ENCODE measurements at regions not wholly inside any gene's neighbourhood (a gene's known extent, or its start where the extent isn't known, plus 50 kb on each side); places are given as distances from the start of the nearest gene placed in this dataset.

DNA sequence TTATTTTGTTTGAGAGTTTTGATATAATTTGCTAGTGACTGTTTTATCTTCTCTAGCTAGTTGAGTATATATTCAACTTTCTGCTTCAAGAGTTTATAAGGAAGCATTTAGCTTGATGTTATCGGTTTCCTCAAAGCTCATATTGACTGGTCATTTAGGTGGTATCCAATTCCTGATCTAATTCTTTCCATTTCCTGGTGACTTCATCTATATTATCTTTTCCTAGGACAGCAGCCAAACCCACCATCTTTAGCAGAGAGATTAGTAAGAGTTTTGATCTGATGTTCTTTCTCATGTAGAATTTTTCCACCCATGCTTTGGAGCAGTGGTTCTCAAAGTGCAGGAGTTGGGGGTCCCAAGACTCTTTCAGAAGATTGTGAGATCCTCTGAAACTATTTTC is 148.6 kb upstream of the STT3B start:
- no peak for DNase-seq (ENCODE audit: low read depth)

DNA sequence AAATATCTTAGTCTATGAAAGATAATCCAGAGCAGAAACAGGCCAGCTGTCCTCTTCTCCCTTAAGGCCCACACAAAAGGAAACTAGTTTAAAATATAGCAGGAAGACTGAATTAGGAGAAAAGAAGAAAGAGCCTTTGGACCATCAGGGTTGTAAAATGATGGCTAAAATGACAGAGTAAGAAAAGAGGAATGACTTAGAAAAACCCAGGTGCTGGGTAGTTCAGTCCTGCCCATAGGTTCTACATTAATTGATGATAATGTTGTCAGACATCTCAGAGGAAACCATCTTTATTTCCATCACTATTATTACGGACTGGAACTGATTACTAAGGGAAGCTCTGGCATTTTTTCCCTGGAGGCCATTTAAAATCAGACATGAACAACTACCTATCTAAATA is 142.8 kb upstream of the STT3B start:
- DNase-seq (ENCODE audit: low read depth): no peak

DNA sequence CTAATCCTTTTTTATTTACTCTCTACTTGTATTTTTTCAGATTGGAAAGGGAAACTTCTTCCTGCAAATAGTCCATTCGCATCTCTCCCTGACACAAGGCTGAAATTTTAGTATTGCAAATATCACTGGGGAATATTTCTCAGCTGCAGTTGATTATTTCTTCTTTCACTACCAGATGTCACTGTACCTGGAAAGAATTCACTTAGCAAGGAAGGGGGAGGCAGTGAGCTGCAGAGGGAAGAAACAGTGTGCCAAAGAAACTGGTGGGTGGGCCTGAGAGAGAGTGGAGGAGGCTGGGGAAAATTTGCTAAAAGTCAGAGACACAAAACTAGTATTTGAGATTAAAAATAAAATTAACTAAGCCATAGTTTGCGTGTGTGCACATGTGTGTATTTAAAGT is 142.3 kb upstream of the STT3B start:
- DNase-seq (ENCODE audit: low read depth): no peak

DNA sequence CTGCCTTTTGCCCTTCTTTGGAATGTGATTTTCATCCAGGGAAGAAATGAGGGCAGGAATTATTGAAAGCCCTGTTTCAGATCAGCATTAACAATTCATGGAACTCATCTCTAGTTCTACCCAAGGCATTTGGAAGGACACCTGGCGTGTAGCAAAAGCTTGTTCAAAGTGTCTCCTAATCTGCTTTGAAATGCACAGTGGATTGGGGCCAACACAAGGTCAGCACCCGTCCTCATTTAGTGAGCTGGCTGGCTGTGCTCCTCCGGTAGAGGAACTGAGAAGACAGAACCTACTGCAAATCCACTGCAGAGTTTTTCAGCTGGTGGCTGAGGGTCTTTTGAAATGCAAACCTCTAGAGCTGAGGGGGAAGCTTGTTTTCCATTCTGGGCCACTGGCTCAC is 141.6 kb upstream of the STT3B start:
- no peak for DNase-seq (ENCODE audit: low read depth)

DNA sequence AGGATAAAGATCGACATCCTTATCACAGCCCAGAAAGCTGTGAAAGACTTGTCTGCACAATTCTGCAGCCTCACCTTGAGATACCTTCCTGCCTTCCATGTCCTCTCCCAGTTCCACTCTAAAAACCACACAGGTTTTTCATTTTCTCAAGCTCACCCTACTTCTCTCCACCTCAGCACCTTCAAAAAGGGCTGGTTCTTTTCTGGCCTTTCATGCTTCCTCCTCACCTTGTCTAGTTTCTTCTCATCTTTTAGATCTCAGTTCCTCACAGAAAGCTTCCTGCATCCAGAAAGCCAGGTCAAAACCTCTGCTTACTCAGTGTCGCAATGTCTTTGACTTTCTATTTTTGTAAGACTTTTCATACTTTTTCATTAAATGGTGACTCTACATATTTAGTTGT is 140.2 kb upstream of the STT3B start:
- no peak for DNase-seq (ENCODE audit: low read depth)

DNA sequence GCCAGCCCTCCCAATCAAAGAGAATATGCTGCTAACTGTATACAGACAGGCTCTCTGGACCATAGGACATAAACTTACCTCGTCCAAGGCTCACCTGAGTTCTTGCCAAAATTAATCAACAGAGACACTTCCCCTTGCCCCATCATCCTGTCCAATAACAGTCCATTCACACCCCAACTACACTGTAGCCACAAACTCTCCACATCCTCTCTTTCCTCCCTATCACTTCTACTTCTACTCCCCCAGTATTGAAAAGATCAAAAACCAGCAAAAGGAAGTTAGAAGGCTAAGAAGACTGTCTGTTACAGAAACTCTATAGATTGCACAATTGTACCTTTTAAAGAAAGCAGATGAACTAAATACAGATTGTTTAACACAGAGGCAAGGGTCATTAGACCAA is 133.5 kb upstream of the STT3B start:
- DNase-seq (ENCODE audit: low read depth): no peak

DNA sequence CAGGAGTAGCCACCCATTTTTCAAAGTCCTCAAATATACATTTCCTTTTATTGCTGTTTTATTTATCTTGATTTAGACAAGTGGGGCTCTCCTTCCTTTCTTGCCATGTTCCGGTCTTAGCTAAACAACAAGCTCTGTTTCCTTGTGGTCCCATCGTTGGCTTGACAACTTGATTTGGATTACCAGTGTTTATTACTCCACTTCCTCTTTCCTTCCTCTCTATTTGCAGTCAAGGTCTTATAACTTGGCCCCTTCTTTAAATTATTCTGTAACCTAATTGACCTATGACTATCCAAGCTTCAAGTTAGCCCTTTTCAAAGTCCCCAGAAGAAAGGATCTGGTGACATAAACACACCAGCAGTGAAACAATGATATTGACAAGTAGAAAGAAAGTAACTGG is 130.6 kb upstream of the STT3B start:
- no peak for DNase-seq (ENCODE audit: low read depth)

DNA sequence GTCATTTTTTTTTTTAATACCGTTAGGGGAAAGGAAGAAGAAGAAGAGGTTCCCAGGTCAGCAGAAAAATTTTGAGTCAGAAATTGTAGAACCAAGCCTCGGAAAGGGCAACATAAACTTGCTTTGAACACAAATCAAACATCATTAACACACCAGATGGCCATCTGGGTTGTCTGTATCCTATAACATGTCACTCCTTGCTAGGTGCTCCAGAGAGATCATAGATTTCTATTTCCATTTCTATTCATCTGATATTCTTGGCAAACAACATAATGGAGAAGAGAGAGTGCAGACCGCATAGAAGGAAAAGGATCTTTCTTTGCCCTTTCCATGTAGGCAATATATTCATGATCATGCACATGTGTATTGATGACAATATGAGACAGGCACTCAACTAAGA is 129.5 kb upstream of the STT3B start:
- DNase-seq (ENCODE audit: low read depth): no peak

DNA sequence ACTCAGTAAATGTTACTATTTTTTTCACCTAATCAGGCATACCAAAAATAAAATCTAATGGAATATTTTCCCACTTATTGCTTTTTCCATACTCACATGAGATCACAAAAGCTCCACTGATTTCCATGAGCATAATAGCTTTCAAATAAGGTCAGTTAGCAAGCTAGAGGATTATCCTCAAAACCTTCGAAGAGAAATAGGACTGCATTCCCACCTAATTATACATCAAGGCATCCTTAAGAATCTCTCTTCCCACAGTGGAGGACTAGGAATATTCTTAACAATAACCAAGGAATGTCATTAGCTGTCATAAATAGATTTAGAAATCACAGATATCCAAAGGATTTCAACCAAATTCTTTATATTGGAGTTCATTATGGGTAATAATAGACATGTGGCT is 127.9 kb upstream of the STT3B start:
- DNase-seq (ENCODE audit: low read depth): no peak

DNA sequence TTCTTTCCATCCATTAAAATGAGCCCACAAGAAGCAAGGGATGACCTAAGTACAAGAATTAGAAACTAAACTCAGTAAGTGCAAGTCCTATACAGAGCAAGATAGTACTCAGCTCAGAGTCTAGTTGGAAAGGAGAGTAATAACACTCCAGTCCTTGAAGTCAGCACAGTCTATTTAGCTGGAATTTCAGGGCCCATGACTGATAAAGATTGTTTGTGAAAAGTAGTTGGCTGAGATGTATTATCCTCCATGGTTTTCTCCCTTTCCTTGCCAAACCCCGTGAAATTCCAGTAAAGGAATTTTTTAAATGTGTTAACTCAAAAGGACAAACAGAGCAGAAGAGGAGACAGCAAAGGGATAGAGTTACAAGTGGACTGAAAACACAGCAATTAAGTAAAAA is 127.2 kb upstream of the STT3B start:
- no peak for DNase-seq (ENCODE audit: low read depth)

DNA sequence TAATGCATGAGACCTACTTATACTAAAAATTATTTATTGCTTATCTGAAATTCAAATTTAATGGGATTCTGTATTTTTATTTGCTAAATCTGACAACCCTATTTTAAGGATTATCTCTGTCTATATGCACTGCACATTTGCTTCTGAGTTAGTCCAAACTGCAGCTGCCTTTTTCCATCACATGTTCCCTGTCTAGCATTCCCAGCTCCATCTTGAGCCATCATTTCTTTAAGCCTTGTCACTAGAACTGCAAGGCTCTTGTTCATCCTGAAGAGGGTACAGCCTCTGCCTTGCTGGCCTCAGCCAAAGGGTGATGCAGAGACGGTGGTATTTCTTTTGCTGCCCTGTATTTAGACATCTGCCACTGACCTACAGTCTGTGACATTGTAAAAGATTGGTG is 125.8 kb upstream of the STT3B start:
- no peak for DNase-seq (ENCODE audit: low read depth)

DNA sequence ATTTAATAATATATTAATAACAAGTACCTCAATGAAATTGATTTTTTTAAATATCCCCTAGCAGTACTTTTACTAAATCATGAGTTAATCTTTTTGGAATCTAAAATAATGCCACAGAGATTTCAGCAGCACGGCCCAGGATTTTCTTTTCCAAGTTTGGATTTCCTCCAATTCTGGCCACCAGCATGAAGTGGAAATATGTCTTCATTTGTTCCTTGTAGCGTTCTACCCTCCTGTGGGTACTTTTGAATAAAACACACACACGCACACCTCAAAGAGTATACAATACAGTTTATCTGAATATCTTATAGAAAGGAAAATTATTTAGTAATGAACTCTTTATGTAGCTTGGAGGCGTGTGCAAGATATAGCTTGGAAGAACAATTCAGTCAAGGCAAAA is 125.1 kb upstream of the STT3B start:
- no peak for DNase-seq (ENCODE audit: low read depth)

DNA sequence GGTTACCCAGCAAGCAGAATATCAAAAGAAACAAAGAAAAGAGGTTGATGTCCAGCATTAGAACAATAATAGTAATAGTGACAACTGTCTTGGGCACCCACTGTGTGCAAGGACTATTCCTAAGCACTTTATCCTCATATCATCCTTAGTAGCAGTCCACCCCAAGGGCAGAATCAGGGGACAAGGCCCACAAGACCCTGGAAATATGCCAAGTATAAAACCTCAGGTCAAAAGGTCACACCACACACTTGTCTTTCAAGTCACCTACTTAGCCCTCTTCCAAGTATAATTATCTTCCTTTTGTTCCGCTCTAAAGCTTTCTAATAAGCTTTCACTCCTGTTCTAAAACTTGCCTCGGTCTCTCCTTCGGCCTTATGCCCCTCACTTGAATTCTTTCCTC is 124.0 kb upstream of the STT3B start:
- DNase-seq (ENCODE audit: low read depth): no peak

DNA sequence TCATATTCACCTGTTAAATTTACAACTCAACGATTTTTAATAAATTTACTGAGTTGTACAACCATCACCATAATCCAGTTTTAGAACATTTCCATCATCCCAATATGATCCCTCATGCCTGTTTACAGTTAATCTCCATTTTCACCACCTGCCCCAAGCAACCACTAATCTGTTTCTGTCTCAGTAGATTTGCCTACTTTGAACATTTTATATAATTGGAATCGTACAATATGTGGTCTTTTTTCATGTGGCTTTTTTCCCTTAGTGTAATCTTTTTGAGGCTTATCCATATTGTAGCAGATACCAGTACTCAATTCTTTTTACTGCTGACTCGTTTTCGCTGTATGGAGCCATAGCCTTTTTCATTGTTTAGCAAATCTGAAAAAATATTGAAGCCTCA is 123.3 kb upstream of the STT3B start:
- no peak for DNase-seq (ENCODE audit: low read depth)

DNA sequence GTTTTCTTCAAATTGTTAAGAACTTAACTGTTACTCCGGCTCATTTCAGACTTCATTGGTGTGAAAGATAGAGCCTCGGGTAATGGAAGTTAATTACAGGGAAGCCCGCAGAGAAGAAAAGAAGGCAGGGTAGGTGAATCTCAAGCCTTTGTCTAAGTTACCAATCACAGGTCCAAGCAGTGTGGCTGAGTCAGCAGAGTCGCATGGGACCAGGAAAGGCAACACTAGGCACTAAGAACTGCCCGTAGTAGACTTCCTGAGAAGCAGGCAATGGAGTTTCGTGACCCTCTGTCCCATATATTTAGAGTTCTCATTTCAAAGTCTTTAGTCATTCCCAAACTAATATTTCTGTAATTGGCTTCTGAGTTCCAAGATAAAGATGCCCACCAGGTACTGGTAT is 122.9 kb upstream of the STT3B start:
- DNase-seq (ENCODE audit: low read depth): no peak

DNA sequence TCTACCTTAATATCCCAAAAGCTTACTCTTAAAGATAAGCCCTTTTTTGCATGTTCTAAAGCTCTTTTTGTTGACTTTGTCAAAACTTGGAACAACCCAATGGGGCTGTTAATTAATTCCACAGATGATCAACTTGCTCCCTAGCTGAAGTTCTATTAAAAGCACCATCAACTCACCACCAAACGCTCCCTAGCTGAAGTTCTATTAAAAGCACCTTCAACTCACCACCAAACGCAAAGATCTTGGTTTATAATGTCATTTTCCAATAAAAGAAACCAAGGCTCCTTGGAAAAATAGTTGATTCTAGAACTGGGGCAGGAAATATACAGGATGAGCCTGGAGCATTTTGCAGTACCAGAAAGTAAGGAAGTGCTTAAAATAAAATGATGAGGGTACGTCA is 122.3 kb upstream of the STT3B start:
- DNase-seq (ENCODE audit: low read depth): no peak

DNA sequence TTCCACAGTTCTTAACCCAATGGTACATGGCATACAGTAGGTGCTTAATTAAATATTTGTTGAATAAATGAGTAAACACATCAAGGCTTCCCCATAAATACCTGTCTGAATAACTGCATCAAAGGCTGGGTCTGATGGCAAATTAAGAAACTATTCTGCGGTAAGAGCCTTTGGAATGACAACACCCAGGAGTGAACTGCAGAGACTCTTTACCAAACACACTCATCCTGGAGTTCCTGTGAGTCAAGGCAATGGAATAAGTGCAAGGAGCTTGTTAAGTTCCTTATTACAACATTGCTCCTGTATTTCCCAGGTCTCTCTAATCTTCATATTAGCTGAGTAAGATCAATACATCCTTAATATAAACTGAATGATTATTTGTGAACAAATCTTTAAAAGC is 119.9 kb upstream of the STT3B start:
- peak; percentile 32 for DNase-seq (ENCODE audit: low read depth)

DNA sequence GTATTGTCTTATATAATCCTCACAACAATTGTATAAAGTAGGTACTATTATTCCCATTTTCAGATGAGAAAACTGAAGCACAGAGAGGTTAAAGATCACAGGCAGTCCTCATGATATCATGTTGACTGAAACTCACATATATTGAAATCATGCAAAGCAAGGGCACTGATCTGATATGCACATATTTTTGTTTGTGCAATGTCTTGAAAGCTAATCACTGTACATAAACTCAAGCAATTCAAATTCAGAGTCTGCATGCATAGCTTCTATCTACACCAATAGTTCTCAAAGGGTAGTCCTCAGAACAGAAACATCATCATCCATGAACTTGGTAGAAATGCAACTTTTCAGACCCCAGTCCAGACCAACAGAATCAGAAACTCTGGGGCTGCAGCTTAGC is 119.2 kb upstream of the STT3B start:
- DNase-seq (ENCODE audit: low read depth): no peak

DNA sequence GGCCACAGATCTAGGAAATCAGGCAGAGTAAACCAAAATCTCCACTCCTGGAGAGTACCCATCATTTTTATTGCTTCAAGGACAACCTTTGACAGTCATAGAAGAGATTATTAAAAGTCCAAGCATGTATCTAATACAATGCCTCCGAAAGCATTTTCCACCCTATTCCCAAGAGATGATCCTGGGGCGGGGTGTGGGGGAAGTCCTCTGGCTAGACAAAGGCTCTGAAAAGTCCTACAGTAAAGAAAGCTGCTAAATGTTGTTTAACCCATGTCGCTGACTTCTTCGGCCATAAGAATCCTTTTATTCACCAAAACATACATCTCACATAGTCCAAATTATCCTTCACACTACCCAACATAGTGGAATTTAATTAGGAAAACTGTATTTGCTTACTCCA is 115.7 kb upstream of the STT3B start:
- DNase-seq (ENCODE audit: low read depth): no peak

DNA sequence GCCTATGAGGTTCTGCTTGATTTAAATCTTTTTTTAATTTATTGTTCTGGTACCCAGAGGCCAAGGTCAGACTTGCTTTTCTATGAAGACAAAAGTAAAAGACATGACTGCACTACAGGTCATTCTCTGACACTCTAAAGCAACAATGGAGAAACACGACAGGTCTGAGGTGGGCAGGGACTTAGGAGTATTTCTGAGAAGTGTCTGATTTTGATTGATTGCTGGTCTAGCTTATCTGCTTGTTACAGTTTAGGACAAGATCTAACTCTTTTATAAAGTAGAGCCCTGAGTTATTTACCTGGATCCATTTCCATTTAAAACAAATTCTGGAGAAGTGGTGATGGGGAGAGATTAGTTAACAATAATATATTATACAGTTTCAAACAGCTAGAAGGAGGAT is 115.2 kb upstream of the STT3B start:
- no peak for DNase-seq (ENCODE audit: low read depth)

DNA sequence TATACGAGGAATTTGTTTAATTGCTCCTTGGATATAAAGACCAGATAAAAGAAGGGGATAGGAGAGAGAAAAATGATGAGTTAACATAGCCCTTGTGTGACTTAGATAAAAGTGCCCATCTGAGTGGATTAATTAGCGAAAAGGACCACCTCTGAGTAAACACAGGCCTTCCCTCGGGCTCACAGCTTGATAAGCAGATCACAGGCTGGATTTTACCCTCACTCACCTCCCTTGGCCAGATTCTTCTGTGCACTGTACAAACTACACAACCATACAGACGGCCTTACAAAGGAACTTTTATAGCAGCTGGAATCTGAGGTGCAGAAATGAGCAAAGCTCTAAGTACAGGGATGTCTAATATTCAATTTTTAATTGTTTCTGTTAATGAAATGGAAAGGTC is 112.4 kb upstream of the STT3B start:
- DNase-seq (ENCODE audit: low read depth): no peak

DNA sequence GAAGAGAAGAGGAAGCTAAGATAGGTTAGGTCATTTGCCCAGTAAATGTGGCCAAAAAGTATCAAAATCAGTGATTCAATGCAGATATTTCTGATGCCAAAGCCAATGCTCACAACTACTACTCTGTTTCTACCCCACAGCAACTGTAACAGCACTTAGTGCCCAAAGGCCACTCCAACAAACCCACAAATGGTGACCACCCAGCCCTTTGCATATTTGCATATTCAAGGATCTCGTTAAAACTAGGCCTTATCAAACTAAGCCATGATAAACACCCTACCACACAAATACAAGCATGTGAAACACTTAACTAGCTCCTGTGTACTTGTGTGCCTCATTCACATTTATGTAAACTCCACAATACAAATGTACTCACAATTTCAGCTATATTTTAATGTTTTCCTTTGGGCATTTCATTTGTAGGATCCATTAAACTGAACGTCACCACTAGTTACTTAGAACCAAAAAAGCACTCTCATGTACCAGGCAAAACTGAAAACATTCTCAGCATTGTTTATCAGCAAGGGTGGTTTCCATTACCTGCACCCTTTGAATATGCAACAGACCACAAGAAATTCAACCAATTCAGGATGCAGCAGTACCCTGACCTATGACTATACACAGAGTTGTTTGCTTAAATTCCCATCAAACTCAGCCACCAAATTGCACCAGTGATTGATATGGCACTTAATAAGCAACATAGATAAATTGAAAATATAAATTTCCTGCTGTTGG is 111.2 kb upstream of the STT3B start:
- no peak for DNase-seq (ENCODE audit: low read depth)

DNA sequence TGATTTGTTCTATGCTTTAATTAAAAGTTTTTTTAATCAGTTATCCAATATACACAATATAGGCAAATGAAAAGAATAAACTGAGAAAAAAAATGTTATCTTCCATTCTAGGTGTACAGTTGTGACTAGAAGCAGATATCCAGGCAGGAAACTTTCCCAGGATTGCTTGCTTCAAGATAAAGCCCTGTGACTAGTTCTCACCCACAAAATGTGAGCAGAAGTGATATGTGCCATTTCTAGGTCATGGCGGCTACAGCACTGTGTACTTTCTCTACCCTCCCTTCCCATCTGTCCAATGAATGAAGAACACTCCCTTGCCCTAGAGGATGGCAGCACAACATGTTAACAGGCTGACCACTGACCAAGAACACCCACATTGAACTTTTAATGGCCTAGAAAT is 110.5 kb upstream of the STT3B start:
- no peak for DNase-seq (ENCODE audit: low read depth)

DNA sequence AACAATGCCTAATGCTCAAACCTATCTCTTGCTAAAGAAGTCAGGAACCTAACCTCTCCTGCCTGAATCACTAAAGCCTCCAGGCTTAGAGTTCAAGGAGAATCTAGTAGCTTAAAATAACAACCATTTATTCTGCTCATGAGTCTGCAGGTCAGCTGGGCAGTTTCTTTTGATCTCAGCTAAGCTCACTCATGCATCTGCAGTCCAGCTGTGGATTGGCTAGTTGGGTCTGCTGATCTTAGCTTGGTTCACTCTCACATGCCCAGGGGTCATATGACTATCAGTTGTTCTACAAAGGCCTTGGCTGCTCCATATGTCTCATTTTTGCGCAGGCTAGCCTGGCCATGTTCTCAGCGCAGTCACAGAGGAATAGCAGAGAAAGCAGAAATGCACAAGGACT is 109.2 kb upstream of the STT3B start:
- DNase-seq (ENCODE audit: low read depth): peak; percentile 35

DNA sequence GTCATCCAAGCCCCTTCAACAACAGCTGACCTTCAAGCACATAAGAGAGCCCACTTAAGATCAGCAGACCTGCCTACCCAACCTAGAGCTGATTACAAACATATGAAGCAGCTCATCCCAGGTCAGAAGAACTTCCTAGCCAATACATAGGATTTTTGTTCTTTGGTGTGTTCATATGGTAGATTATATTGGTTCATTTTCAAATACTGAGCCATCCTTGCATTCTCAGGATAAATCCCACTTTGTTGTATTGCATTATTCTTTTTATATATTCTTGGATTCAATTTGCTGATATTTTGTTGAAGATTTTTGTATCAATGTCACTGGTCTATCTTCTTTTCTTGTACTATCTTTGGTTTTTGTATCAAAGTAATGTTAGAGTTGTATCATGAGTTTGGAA is 107.3 kb upstream of the STT3B start:
- no peak for DNase-seq (ENCODE audit: low read depth)

Data from non-pigmented ciliary epithelial cell (primary cell).